ENCODE measurements at regions not wholly inside any gene's neighbourhood (a gene's known extent, or its start where the extent isn't known, plus 50 kb on each side); places are given as distances from the start of the nearest gene placed in this dataset.
A peak's percentile ranks its signal among the peaks of the same experiment; 100 is the strongest.

DNA sequence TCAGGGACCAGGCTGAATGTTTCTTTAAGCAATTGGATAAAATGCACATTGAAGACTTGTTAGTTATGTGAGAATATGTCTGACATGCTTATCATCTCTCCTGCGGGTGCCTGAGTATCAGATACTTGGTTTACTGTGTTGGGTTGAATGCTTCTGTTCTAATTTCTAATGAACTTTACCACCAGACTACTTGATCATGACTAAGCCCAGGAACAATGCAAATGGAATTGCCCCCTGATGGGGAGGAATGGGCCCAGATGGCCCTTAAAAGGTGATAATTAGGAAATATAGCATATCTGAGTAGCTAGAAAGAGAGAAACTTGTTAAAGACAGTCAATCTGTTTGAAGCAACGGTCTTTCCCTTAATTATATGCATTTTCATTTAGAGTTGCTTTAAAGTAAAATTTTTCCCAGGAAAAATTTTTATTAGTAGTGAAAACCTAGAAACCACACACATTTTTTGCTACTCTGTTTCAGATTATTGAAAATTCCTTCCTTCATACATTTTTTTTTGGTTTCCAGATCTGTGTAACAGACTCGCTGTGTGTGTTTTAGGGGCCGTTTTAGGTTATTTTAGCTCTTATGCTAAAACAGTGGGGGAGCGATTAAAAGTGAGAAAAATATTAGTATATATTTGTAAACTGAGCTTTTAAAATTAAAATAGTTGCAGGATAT, 186.6 kb downstream of the TM9SF2 start (continued):
- no peak for TF ChIP-seq PHF8 (conservative IDR thresholded peaks at IDR 0.05; ENCODE audit: low read depth, low read length)
- no peak for TF ChIP-seq RNF2 (IDR thresholded peaks at IDR 0.05; ENCODE audit: borderline replicate concordance, low read depth, low read length, missing control alignments, poor library complexity, severe bottlenecking)
- peak; percentile 98 for TF ChIP-seq JUN (IDR thresholded peaks at IDR 0.05; ENCODE audit: low read depth, low read length)
- no peak for TF ChIP-seq CREB1 (IDR thresholded peaks at IDR 0.05)
- TF ChIP-seq POU5F1 (IDR thresholded peaks at IDR 0.05; ENCODE audit: low read depth, low read length): no peak
- no peak for TF ChIP-seq EGR1 (IDR thresholded peaks at IDR 0.05; ENCODE audit: borderline replicate concordance, low read depth, low read length)
- TF ChIP-seq HDAC2 (IDR thresholded peaks at IDR 0.05; ENCODE audit: borderline replicate concordance in 1 of 2, low read depth in 2 of 2, low read length in 2 of 2): peak in 1 of 2 experiments; percentile 32; a peak in 1 of 4 replicates
- peak; percentile 88 for TF ChIP-seq SP1 (IDR thresholded peaks at IDR 0.05; ENCODE audit: low read depth, low read length)
- TF ChIP-seq GTF2F1 (IDR thresholded peaks at IDR 0.05; ENCODE audit: borderline replicate concordance, low read depth, low read length): no peak
- TF ChIP-seq SIN3A (conservative IDR thresholded peaks at IDR 0.05 in 1 of 2, IDR thresholded peaks at IDR 0.05 in 1 of 2; ENCODE audit: low read depth in 1 of 2, low read length in 2 of 2): no peak
- no peak for TF ChIP-seq CHD2 (IDR thresholded peaks at IDR 0.05; ENCODE audit: low read length)
- no peak; the same call in none of the 2 replicates for TF ChIP-seq POLR2AphosphoS5 (IDR thresholded peaks at IDR 0.05; ENCODE audit: low read depth, low read length)
- no peak for TF ChIP-seq CHD1 (IDR thresholded peaks at IDR 0.05; ENCODE audit: low read depth, low read length)
- no peak for TF ChIP-seq HDAC6 (IDR thresholded peaks at IDR 0.05; ENCODE audit: low read depth, low read length)
- no peak for TF ChIP-seq CTBP2 (IDR thresholded peaks at IDR 0.05; ENCODE audit: borderline replicate concordance, insufficient read depth, insufficient read length, low read length)
- peak in 1 of 2 experiments; percentile 18; a peak in 2 of 3 replicates for TF ChIP-seq POLR2A (IDR thresholded peaks at IDR 0.05; ENCODE audit: control extremely low read depth in 1 of 2, low read depth in 2 of 2, low read length in 2 of 2)
- TF ChIP-seq MAX (IDR thresholded peaks at IDR 0.05): no peak
- TF ChIP-seq ZNF274 (IDR thresholded peaks at IDR 0.05; ENCODE audit: borderline replicate concordance, extremely low read depth, low read length): no peak
- peak; percentile 99 for TF ChIP-seq TCF12 (IDR thresholded peaks at IDR 0.05; ENCODE audit: low read depth, low read length)
- no peak for TF ChIP-seq YY1 (IDR thresholded peaks at IDR 0.05; ENCODE audit: low read depth, low read length)
- no peak for TF ChIP-seq RXRA (IDR thresholded peaks at IDR 0.05; ENCODE audit: insufficient read depth, low read depth, low read length)
- no peak for TF ChIP-seq NRF1 (IDR thresholded peaks at IDR 0.05; ENCODE audit: low read depth, low read length)
- TF ChIP-seq BACH1 (IDR thresholded peaks at IDR 0.05; ENCODE audit: low read length): no peak

Measured in H1 (cell line).